ENCODE measurements at regions not wholly inside any gene's neighbourhood (a gene's known extent, or its start where the extent isn't known, plus 50 kb on each side); places are given as distances from the start of the nearest gene placed in this dataset.

DNA sequence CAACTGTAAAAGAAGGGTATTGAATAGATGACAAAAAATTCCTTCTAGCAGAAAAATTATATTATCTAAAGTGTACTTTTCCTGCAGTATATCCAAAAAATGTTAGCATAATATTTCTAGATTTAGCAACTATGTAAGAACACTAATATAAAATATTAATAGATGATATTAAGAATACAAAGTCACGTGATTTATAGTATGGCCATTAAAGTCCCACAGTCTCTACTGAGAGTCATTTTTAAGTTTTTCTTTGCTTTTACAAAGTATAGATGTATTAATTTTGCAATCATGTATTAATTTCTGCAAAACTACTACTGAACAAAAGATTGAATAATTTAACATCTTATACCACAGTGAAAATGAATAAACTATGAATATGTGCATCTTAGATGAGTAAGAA, 94.9 kb downstream of the ZWINT start:
- intact Hi-C loops (cut with DNase I) = no loop called here
- Histone ChIP-seq H3K4me1 (no peaks in the 10 kb centered on the region), H3K9me3 (no peaks in the 10 kb centered on the region), H3K27ac (no peak overlapping the region), H3K4me3 (no peak overlapping the region), H3K36me3 (no peaks in the 10 kb centered on the region), H3K9ac (ENCODE audit: low read depth in 2 of 2, low read length in 2 of 2) (no peak overlapping the region), H3K27me3 (no peaks in the 10 kb centered on the region)
- TF ChIP-seq, protein P1, sequence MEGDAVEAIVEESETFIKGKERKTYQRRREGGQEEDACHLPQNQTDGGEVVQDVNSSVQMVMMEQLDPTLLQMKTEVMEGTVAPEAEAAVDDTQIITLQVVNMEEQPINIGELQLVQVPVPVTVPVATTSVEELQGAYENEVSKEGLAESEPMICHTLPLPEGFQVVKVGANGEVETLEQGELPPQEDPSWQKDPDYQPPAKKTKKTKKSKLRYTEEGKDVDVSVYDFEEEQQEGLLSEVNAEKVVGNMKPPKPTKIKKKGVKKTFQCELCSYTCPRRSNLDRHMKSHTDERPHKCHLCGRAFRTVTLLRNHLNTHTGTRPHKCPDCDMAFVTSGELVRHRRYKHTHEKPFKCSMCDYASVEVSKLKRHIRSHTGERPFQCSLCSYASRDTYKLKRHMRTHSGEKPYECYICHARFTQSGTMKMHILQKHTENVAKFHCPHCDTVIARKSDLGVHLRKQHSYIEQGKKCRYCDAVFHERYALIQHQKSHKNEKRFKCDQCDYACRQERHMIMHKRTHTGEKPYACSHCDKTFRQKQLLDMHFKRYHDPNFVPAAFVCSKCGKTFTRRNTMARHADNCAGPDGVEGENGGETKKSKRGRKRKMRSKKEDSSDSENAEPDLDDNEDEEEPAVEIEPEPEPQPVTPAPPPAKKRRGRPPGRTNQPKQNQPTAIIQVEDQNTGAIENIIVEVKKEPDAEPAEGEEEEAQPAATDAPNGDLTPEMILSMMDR (IDR thresholded peaks at IDR 0.05) = no peak
- DNase-seq = no peak

DNA sequence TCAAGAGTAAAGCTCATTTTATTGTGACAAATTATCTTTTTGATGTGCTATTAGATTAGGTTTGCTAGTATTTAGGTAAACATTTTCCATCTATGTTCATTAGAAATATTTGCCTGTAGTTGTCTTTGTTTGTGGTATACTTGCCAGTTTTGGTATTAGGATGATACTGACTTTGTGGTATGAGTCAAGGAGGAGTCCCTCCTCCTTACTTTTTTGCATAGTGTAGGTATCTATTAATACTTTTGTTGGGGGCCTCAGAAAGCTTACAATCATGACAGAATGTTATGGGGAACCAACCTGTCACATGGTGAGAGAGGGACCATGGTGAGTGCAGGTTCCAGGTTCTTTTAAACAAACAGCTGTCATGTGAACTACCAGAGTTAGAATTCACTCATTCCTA, 102.1 kb downstream of the ZWINT start:
- H3K4me3 ChIP-seq = no peak overlapping the region
- H3K9ac ChIP-seq (ENCODE audit: low read depth in 2 of 2, low read length in 2 of 2) = no peak overlapping the region
- H3K27ac ChIP-seq = no peak overlapping the region
- intact Hi-C loops (cut with DNase I) = no loop called here
- H3K9me3 ChIP-seq = no peaks in the 10 kb centered on the region
- TF ChIP-seq, protein P1 (IDR thresholded peaks at IDR 0.05) = no peak
- H3K27me3 ChIP-seq = no peaks in the 10 kb centered on the region
- DNase-seq = no peak
- no peaks in the 10 kb centered on the region for H3K4me1 ChIP-seq
- H3K36me3 ChIP-seq = no peaks in the 10 kb centered on the region

DNA sequence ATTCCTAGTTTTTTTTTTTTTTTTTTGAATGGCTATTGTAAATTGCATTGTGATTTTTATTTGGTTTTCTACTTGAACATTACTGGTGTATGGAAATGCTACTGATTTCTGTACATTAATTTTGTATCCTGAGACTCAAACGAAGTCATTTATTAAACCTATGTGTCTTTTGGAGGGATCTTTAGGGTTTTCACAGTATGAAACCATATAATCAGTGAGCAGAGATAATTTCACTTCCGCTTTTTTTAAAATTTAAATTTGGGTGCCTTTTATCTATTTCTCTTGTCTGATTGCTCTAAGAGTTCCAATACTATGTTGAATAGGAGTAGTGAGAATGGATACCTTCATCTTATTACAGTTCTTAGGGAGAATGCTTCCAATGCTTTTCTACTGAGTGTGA, 102.7 kb downstream of the ZWINT start:
- no peak overlapping the region for H3K9ac ChIP-seq (ENCODE audit: low read depth in 2 of 2, low read length in 2 of 2)
- H3K4me1 ChIP-seq = no peaks in the 10 kb centered on the region
- intact Hi-C loops (cut with DNase I) = no loop called here
- H3K27me3 ChIP-seq = no peaks in the 10 kb centered on the region
- no peaks in the 10 kb centered on the region for H3K9me3 ChIP-seq
- no peaks in the 10 kb centered on the region for H3K36me3 ChIP-seq
- H3K4me3 ChIP-seq = no peak overlapping the region
- TF ChIP-seq, protein P1 (IDR thresholded peaks at IDR 0.05) = no peak
- no peak for DNase-seq
- H3K27ac ChIP-seq = no peak overlapping the region

DNA sequence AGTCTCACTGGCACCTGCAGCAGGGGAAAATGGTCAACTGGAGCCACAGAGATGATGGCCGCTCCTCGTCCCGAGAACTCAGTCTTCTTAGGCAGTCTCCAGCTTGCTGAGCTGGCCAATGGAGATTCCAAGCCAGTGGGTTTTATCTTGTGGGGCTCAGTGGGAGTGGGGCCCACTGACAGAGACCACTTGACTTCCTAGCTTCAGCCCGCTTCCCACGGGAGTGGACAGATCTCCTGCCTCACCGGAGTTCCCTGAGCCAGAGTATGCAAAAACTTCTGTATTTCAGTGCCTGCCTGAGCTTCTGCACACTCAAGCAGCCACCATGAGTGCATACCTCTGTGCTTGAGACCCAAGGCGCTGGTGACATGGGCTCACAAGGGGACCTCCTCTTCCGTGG, 105.8 kb downstream of the ZWINT start:
- intact Hi-C loops (cut with DNase I) = no loop called here
- H3K27ac ChIP-seq = no peak overlapping the region
- no peaks in the 10 kb centered on the region for H3K9me3 ChIP-seq
- H3K27me3 ChIP-seq = no peaks in the 10 kb centered on the region
- H3K9ac ChIP-seq (ENCODE audit: low read depth in 2 of 2, low read length in 2 of 2) = no peak overlapping the region
- no peaks in the 10 kb centered on the region for H3K36me3 ChIP-seq
- DNase-seq = no peak
- TF ChIP-seq, protein P1 (IDR thresholded peaks at IDR 0.05) = no peak
- no peaks in the 10 kb centered on the region for H3K4me1 ChIP-seq
- H3K4me3 ChIP-seq = no peak overlapping the region

DNA sequence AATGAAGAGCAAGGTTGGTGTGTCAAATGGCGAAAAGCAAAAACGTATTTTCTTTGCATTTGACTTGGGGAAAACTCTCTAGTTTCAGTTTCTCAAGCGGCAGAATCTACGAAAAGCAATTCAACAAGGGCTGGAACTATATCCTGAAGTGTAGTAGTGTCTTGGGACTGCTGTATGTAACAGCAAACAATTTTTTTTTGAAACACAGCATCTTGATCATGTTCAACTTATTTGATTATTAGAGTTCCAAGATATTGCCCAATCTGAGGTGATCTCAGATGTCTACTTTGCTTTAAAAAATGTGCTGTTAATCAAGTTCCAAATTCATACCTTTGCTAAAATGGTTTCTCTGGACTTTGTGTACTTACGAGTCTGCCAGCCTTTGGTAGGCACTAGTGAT, 120.6 kb downstream of the ZWINT start:
- TF ChIP-seq, protein P1 (IDR thresholded peaks at IDR 0.05) = no peak
- Histone ChIP-seq H3K27ac (no peak overlapping the region), H3K4me1 (no peaks in the 10 kb centered on the region), H3K27me3 (no peaks in the 10 kb centered on the region), H3K36me3 (no peaks in the 10 kb centered on the region), H3K9ac (ENCODE audit: low read depth in 2 of 2, low read length in 2 of 2) (no peak overlapping the region), H3K4me3 (no peak overlapping the region), H3K9me3 (no peaks in the 10 kb centered on the region)
- no peak for DNase-seq
- intact Hi-C loops (cut with DNase I) = no loop called here

DNA sequence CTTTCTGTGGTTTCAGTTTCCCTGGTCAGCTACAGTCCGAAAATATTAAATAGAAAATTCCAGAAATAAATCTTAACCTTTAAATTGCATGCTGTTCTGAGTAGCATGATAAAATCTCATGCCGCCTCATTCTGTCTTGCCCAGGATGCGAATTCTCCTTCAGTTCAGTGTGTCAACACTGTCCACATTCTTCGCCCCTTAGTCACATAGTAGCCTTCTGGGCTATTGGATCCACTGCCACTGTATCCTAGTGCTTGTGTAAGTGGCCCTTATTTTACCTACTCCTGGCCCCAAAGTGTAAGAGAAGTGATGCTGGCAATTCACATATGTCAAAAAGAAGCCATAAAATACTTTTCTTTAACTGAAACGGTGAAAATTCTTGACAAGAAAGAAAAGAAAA, 129.6 kb downstream of the ZWINT start:
- Histone ChIP-seq H3K4me3 (no peak overlapping the region), H3K27me3 (no peaks in the 10 kb centered on the region), H3K9ac (ENCODE audit: low read depth in 2 of 2, low read length in 2 of 2) (no peak overlapping the region), H3K4me1 (no peaks in the 10 kb centered on the region), H3K27ac (no peak overlapping the region), H3K36me3 (no peaks in the 10 kb centered on the region), H3K9me3 (no peaks in the 10 kb centered on the region)
- intact Hi-C loops (cut with DNase I) = no loop called here
- DNase-seq = no peak
- TF ChIP-seq, protein P1 (IDR thresholded peaks at IDR 0.05) = no peak
